ENCODE measurements at regions not wholly inside any gene's neighbourhood (a gene's known extent, or its start where the extent isn't known, plus 50 kb on each side); places are given as distances from the start of the nearest gene placed in this dataset.

DNA sequence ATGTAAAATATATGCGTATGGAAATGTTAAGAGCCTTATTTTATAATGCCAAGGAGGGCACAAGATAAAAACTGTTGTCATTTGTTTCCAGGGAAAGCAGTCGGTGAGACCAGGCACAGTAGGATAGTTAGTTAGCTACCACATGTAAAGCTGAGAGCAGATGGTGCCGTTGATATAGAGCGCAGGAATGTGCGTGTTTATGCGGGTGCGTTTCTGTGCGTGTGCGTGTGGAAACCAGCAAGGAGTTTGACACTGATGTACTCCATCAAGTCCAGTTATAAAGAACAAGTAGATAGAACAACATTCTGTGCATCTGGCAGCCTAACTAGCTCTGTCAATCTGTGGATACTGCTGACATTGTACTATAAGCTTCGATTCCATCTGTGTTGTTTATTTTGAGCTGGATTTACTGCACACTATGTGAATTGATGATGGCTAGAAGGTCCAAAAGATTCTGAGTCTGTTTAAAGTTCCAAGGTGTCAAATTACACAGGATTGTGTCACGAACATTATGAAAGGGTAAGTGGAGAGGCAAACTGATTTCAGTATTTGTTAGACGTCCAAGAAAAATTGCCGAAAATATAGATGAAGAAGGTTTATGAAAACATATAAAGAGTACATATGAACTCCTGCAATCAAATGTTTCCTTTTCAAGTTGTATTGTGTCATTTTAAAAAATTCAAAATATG lies 494.9 kb upstream of the MEF2C start:
- no peak for DNase-seq (ENCODE audit: low spot score)
- ChIA-PET POLR2A (ENCODE audit: low non-redundant PET) (no interaction called here), CTCF (no interaction called here)
- H3K27ac ChIP-seq, result no peak overlapping the region
- TF ChIP-seq, protein P1, sequence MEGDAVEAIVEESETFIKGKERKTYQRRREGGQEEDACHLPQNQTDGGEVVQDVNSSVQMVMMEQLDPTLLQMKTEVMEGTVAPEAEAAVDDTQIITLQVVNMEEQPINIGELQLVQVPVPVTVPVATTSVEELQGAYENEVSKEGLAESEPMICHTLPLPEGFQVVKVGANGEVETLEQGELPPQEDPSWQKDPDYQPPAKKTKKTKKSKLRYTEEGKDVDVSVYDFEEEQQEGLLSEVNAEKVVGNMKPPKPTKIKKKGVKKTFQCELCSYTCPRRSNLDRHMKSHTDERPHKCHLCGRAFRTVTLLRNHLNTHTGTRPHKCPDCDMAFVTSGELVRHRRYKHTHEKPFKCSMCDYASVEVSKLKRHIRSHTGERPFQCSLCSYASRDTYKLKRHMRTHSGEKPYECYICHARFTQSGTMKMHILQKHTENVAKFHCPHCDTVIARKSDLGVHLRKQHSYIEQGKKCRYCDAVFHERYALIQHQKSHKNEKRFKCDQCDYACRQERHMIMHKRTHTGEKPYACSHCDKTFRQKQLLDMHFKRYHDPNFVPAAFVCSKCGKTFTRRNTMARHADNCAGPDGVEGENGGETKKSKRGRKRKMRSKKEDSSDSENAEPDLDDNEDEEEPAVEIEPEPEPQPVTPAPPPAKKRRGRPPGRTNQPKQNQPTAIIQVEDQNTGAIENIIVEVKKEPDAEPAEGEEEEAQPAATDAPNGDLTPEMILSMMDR (conservative IDR thresholded peaks at IDR 0.05; ENCODE audit: low read depth), result no peak

DNA sequence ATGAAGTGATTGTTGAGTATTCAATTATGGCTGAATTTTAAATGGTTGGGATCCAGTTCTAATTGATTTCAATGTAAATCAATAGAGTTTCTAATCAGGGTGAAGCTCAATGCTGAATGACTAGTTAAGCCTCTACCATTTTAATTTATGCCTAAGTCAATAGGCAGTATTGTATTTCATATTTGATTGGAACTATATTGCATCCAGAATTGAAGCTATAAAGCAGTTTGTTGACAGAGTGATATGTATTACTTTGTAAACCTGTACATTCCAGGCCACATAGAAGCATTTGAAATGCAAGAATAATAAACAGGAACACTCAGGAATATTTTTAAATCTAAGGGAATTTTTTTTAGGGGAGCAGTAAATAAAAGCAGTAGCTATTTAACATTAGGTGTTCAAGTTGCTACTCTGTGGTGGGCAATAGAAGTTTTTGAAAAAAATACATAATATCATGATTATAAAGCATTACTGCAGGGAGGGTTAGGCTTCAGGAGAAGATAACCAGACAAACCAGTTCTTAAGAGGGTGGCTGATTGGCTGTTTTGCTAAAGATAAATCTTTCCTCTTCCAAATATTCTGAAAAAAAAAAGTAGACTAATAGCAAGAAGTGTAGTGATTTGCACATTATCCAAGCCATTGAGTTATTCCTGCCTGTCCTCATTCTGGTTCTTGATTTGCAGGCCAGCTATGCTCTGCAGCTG lies 492.0 kb upstream of the MEF2C start:
- ChIA-PET POLR2A (ENCODE audit: low non-redundant PET) (no interaction called here), CTCF (no interaction called here)
- TF ChIP-seq, protein P1 (conservative IDR thresholded peaks at IDR 0.05; ENCODE audit: low read depth), result no peak
- no peak for DNase-seq (ENCODE audit: low spot score)
- H3K27ac ChIP-seq, result no peak overlapping the region

DNA sequence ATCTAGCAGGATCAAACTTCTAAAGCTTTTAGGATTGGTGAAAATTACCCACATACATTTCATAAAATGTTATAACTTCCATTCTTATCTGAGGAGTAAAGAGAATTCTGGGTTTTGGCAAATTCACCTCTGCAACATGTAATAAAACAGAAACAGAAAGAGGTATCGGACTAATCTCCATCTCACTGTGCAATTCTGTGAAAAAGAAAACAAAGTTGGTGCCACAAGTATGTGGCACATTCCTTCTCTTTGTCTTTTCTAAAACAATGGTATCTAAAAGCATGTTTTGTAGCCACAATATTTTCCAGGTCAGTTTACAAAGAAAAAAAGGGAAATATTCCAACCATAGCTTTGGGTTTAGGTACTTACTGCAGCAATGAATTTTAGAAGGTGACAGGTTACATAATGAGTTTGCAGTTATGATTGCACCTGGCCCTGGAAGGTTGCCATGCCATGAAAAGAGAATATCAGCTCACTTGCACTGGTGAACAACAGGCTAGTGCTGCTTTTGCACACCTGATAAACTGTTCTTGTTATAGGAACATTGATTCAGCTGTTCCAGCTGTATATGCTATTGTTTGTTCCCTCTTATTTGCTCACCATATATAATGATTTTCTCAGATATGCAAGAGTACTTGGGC lies 491.3 kb upstream of the MEF2C start:
- CTCF ChIA-PET, result no interaction called here
- no peak for DNase-seq (ENCODE audit: low spot score)
- TF ChIP-seq, protein P1 (conservative IDR thresholded peaks at IDR 0.05; ENCODE audit: low read depth), result no peak
- POLR2A ChIA-PET (ENCODE audit: low non-redundant PET), result no interaction called here
- H3K27ac ChIP-seq, result no peak overlapping the region

DNA sequence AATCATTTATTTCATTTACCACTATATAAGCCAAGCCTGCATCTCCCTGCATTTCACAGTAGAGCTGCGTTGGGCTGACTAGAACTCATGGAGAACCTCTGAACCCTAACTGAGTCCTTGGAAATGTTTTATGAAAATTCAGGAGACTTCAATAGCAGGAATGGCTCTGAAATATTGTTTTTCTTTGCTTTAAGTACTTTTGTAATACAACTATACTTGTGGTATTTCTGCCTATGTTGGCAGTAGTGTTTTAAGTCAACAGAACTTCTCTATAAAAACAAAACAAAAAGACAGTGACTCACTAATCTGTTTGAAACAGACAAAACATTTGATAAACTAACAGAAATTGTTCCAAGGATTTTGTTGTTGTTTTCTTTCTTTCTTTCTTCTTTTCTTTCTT lies 489.2 kb upstream of the MEF2C start:
- H3K27ac ChIP-seq, result no peak overlapping the region
- TF ChIP-seq, protein P1 (conservative IDR thresholded peaks at IDR 0.05; ENCODE audit: low read depth), result no peak
- POLR2A ChIA-PET (ENCODE audit: low non-redundant PET), result no interaction called here
- no peak for DNase-seq (ENCODE audit: low spot score)
- CTCF ChIA-PET, result no interaction called here

DNA sequence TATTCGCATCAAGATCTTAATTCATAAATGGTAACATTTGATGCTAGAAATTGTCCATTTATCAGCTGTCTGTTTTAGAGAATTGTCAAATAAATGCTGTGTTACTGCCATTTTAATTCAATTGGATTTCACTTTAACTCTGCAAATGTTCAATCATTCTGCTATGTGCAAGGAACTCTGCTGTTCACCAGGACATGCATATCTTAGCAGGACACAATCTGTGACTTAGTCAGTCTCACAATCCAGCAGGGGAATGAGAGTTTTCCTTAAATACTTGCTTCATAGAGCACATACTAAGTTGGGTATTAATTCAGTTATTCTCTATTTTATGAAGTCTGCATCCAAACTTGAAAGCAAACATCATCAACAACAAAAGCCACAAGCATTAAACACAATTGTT lies 488.7 kb upstream of the MEF2C start:
- POLR2A ChIA-PET (ENCODE audit: low non-redundant PET), result no interaction called here
- CTCF ChIA-PET, result interaction anchor here (0.6 kb wide), 1 partner anchor 830 kb away, joined by 3 read pairs; no protein-coding TSS in a partner anchor

DNA sequence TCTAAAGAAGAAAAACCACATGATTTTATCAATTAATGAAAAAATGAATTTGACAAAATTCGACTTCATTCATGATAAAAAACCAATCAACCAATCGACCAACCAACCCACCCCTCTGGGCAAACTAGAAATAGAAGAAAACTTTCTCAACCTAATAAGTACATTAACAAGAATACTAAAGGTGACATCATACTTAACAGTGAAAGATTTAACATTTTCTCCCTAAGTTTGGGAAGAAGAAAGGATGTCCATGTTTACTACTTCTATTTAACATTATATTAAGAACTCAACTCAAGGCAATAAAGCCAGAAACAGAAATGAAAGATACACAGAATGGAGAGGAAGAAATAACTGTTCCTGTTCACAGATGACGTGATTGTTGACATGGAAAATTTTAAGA lies 476.1 kb upstream of the MEF2C start:
- TF ChIP-seq, protein P1 (conservative IDR thresholded peaks at IDR 0.05; ENCODE audit: low read depth), result no peak
- H3K27ac ChIP-seq, result no peak overlapping the region
- ChIA-PET CTCF (no interaction called here), POLR2A (ENCODE audit: low non-redundant PET) (no interaction called here)
- no peak for DNase-seq (ENCODE audit: low spot score)

More for the DNA sequence above, 488.7 kb upstream of the MEF2C start:
- TF ChIP-seq, protein P1 (conservative IDR thresholded peaks at IDR 0.05; ENCODE audit: low read depth), result no peak
- H3K27ac ChIP-seq, result no peak overlapping the region
- no peak for DNase-seq (ENCODE audit: low spot score)
